Activated naive CD8-positive, alpha-beta T cell treated with anti-CD3 and anti-CD28 coated beads, Interleukin-2, amount 50 U/mL, for 24 hours (primary cell): ENCODE measurements at regions not wholly inside any gene's neighbourhood (a gene's known extent, or its start where the extent isn't known, plus 50 kb on each side); places are given as distances from the start of the nearest gene placed in this dataset.
A peak's percentile ranks its signal among the peaks of the same experiment; 100 is the strongest.

Experiments
- ATAC-seq: fragments of 150-1000 bp; cut with Tn5 transposase; one replicate; pipeline ENCODE4 v1.10.0; 2021
- DNase-seq: peaks from one replicate; pipeline ENCODE4 v3.0.0; 2021
- H3K27ac Mint-ChIP-seq: one replicate; pipeline ENCODE4 v1.8.0; 2021; ENCODE audit warnings: mild to moderate bottlenecking, mixed read lengths
- H3K27me3 Mint-ChIP-seq: one replicate; pipeline ENCODE4 v1.8.0; 2021; ENCODE audit warnings: mixed read lengths
- H3K36me3 Mint-ChIP-seq: one replicate; pipeline ENCODE4 v1.8.0; 2021; ENCODE audit warnings: low read depth, mixed read lengths
- H3K4me1 Mint-ChIP-seq: one replicate; pipeline ENCODE4 v1.8.0; 2021; ENCODE audit warnings: mixed read lengths
- H3K4me3 Mint-ChIP-seq: one replicate; pipeline ENCODE4 v1.8.0; 2021; ENCODE audit warnings: mild to moderate bottlenecking, moderate library complexity, mixed read lengths
- H3K9me3 Mint-ChIP-seq: one replicate; pipeline ENCODE4 v1.8.0; 2021; ENCODE audit warnings: mixed read lengths

DNA sequence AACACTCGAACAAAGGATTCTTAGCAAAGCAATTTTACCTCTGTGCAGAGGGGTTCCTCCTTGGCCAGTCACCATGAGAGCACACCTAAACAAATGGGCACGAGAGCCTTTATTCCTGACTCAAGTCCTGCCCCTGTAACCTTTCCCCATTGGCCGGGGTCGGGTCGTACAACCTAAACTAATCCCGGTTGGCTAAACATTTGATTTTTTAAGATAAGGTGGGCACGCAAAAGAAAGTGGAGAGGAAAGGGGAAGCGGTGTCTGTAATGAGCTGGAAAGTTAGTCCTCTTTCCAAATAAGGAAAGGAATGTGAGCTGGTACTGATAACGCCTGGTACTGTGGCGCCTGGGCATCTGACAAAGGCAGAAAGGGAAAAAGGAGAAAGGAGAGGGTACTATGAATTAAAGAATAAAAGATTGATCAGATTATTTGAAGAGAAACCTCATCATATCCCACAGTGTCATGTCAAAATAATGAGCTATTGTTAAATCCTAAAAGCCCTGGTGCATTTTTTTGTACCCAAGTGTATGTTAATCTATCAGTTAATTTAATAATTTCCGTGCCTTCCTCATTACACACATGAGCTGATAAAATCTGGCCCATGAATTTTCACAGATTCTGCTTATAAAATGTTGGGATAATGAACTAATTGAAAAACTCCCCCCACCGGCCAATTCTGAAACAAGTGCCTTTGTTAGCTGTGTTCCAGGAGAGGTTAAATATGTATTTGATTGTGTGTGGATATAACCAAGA lies 335.7 kb downstream of the RFC3 start:
- Mint-ChIP-seq H3K4me1 (peaks cover 11% of the 10 kb centered on the region), H3K27me3 (peaks cover 9% of the 10 kb centered on the region), H3K36me3 (no peaks in the 10 kb centered on the region), H3K4me3 (no peak overlapping the region), H3K27ac (no peak overlapping the region), H3K9me3 (no peaks in the 10 kb centered on the region)
- ATAC-seq (no peak), DNase-seq (no peak)

GRCh38 chr13:34155931-34156607 lies 338.1 kb downstream of the RFC3 start:
- no peaks in the 10 kb centered on the region for H3K36me3 Mint-ChIP-seq
- no peak overlapping the region for H3K4me3 Mint-ChIP-seq
- peaks cover 14% of the 10 kb centered on the region for H3K27me3 Mint-ChIP-seq
- ATAC-seq: no peak
- no peak for DNase-seq
- H3K27ac Mint-ChIP-seq: no peak overlapping the region
- H3K9me3 Mint-ChIP-seq: peaks cover 6% of the 10 kb centered on the region
- H3K4me1 Mint-ChIP-seq: peaks cover 11% of the 10 kb centered on the region

- H3K9me3 Mint-ChIP-seq: peaks cover 6% of the 10 kb centered on the region
- ATAC-seq (peak; percentile 97), DNase-seq (peak; percentile 22)
- H3K27ac Mint-ChIP-seq: no peak overlapping the region
- no peaks in the 10 kb centered on the region for H3K36me3 Mint-ChIP-seq
- no peak overlapping the region for H3K4me3 Mint-ChIP-seq
- H3K4me1 Mint-ChIP-seq: peaks cover 11% of the 10 kb centered on the region
- H3K27me3 Mint-ChIP-seq: peaks cover 14% of the 10 kb centered on the region
Observed at GRCh38 chr13:34156841-34157365, 339.0 kb downstream of the RFC3 start.

DNA sequence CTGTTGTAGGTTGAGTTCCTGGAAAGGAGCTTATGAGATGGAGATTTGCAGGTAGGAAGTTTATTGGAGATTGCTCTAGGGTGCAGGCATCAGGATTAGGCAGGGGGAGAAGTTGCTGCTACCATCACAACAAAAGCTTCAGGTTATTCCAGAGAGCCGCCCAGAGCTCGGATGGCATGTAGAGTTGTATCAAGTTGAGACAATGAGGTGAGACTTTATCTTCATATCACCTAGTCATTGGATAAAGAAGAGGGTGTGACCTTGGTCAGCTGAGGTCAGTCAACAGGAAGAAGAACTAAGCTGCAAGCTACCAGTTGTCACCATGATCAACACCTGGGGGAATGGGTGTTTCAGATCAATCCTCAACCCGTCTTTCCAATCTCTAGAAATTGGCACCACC lies 342.0 kb downstream of the RFC3 start:
- Mint-ChIP-seq H3K36me3 (no peaks in the 10 kb centered on the region), H3K4me1 (peaks cover 11% of the 10 kb centered on the region)
- no peak for ATAC-seq

DNA sequence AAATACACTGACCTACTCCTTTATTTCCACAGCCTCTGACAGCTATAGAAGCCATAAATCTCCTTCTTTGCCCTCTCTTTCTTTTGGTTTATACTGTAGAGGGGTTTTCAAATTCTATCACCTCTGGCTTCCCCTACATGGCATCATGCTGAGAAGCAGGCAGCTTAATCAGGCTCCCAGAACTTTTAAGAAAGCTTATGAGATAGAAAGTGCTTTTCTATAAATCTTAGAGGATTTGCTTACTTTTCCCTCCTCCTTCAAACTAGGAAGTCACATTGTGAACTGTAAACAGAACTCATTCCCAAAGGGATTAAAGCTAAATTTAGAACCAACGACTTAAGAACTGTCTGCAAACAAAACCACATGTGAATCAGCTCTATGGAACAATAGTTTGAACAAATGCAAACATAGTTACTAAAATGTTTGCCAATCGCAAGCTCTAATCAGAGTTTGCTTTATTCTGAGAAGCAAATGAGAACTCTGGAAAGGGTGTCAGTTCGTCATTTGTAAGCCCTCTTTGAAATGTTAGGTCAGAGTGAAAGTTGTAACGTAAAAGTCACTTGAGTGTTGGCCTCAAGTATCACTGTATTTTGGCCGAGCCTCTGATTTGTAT lies 344.1 kb downstream of the RFC3 start:
- ATAC-seq: no peak
- Mint-ChIP-seq H3K4me1 (peaks cover 3% of the 10 kb centered on the region), H3K27ac (no peak overlapping the region), H3K27me3 (peaks cover 10% of the 10 kb centered on the region), H3K36me3 (no peaks in the 10 kb centered on the region), H3K9me3 (peaks cover 6% of the 10 kb centered on the region), H3K4me3 (no peak overlapping the region)
- DNase-seq: no peak

More for the DNA sequence above, 342.0 kb downstream of the RFC3 start:
- Mint-ChIP-seq H3K27me3 (peaks cover 14% of the 10 kb centered on the region), H3K27ac (no peak overlapping the region), H3K9me3 (peaks cover 6% of the 10 kb centered on the region), H3K4me3 (no peak overlapping the region)
- DNase-seq: no peak

- peaks cover 7% of the 10 kb centered on the region for H3K27me3 Mint-ChIP-seq
- DNase-seq (no peak), ATAC-seq (no peak)
- H3K4me1 Mint-ChIP-seq: no peaks in the 10 kb centered on the region
- H3K27ac Mint-ChIP-seq: no peak overlapping the region
- peaks cover 6% of the 10 kb centered on the region for H3K9me3 Mint-ChIP-seq
- H3K4me3 Mint-ChIP-seq: no peak overlapping the region
- H3K36me3 Mint-ChIP-seq: no peaks in the 10 kb centered on the region
Observed at GRCh38 chr13:34162544-34162933, 344.6 kb downstream of the RFC3 start.

GRCh38 chr13:34164582-34164981 lies 346.6 kb downstream of the RFC3 start:
- Mint-ChIP-seq H3K9me3 (peaks cover under 1% of the 10 kb centered on the region), H3K27ac (no peak overlapping the region), H3K27me3 (peaks cover 2% of the 10 kb centered on the region), H3K36me3 (no peaks in the 10 kb centered on the region), H3K4me3 (no peak overlapping the region), H3K4me1 (no peaks in the 10 kb centered on the region)
- DNase-seq: no peak
- no peak for ATAC-seq

DNA sequence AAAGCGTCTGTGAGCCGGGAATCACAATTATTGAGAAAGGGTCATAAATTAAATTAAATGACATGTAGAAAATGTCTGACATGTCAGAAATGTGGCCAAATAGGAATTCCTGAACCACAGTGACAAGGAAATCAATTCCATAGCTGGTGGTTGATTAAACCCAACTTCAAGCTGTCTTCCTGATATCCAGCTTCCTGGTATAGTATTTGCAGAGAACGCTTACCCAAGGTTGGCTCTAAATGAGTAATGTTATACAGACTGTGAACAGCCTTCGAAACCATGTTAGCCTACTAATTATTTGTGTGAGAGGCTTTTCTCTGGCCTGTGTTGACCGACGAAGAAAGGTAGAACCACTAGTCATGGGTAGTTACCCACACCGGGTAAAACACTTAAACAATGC lies 347.2 kb downstream of the RFC3 start:
- Mint-ChIP-seq H3K27ac (no peak overlapping the region), H3K36me3 (no peaks in the 10 kb centered on the region), H3K9me3 (no peaks in the 10 kb centered on the region), H3K4me1 (no peaks in the 10 kb centered on the region), H3K27me3 (no peaks in the 10 kb centered on the region), H3K4me3 (no peak overlapping the region)
- DNase-seq (no peak), ATAC-seq (no peak)

DNA sequence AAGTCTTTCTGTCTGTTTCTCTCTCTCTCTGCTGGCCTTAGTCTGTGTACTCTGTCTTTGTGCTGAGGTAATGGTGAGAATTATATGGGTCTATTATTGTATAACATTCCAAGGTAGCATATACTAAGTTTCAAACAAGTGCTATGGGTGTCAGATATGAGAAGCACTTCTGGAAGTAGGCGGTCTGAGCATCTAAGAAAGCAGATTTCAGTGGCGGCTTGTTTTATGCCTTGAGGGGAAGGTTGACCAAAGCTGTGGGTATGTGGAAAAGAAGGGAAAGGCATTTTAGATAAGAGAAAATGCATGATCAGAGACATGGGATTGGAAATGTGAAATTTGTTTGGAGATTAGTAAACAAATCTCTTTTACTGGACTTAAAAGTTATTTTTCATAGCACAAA lies 348.5 kb downstream of the RFC3 start:
- Mint-ChIP-seq H3K36me3 (no peaks in the 10 kb centered on the region), H3K27ac (no peak overlapping the region), H3K27me3 (no peaks in the 10 kb centered on the region), H3K4me3 (no peak overlapping the region), H3K4me1 (no peaks in the 10 kb centered on the region), H3K9me3 (no peaks in the 10 kb centered on the region)
- no peak for DNase-seq
- ATAC-seq: no peak

DNA sequence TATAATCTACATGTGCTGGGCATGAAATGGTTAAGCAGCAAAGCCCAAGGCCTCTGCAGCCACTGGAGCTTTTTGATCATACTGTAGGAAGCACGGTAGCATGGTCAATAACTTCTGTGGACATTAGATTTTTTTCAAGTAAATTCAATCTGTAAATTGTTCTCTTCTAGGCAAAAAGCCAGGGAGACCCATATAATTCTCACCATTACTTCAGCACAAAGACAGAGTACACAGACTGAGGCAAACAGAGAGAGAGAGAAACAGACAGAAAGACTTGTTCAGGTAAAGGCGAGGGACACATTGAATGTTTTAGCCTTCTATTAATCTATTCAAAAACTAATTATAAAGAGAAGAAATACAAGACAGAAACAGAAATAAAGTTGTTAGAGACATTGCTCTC lies 349.4 kb downstream of the RFC3 start:
- DNase-seq (no peak), ATAC-seq (no peak)
- Mint-ChIP-seq H3K9me3 (no peaks in the 10 kb centered on the region), H3K27me3 (no peaks in the 10 kb centered on the region), H3K27ac (no peak overlapping the region), H3K4me3 (no peak overlapping the region), H3K36me3 (no peaks in the 10 kb centered on the region), H3K4me1 (no peaks in the 10 kb centered on the region)

DNA sequence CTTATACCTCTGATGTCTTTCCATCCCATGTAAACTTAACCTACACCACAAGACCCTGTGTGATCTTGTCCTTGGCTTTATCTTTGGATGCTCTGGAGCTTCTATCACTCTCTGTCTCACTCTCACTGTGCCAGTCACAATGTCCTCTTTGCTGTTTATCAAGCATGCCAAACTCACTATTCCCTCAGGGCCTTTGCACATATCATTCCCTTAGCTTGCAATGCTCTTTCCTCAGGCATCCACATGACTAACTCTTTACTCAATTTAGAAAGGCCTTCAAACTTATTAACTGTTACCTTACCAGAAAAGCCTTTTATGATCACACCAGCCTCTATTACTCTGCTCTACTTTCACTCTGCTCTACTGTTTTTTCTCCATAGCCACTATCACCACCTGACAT lies 354.1 kb downstream of the RFC3 start:
- no peaks in the 10 kb centered on the region for H3K36me3 Mint-ChIP-seq
- DNase-seq (no peak), ATAC-seq (no peak)
- H3K27ac Mint-ChIP-seq: no peak overlapping the region
- no peak overlapping the region for H3K4me3 Mint-ChIP-seq
- no peaks in the 10 kb centered on the region for H3K27me3 Mint-ChIP-seq
- H3K9me3 Mint-ChIP-seq: no peaks in the 10 kb centered on the region
- no peaks in the 10 kb centered on the region for H3K4me1 Mint-ChIP-seq

- H3K4me3 Mint-ChIP-seq: no peak overlapping the region
- no peak overlapping the region for H3K27ac Mint-ChIP-seq
- H3K27me3 Mint-ChIP-seq: no peaks in the 10 kb centered on the region
- DNase-seq: no peak
- no peaks in the 10 kb centered on the region for H3K9me3 Mint-ChIP-seq
- no peaks in the 10 kb centered on the region for H3K4me1 Mint-ChIP-seq
- H3K36me3 Mint-ChIP-seq: no peaks in the 10 kb centered on the region
- ATAC-seq: no peak
Observed at GRCh38 chr13:34174671-34175145, 356.8 kb downstream of the RFC3 start.

GRCh38 chr13:34175551-34175950 lies 357.6 kb downstream of the RFC3 start:
- H3K9me3 Mint-ChIP-seq: no peaks in the 10 kb centered on the region
- no peak overlapping the region for H3K4me3 Mint-ChIP-seq
- H3K36me3 Mint-ChIP-seq: no peaks in the 10 kb centered on the region
- H3K4me1 Mint-ChIP-seq: no peaks in the 10 kb centered on the region
- DNase-seq: no peak
- H3K27ac Mint-ChIP-seq: no peak overlapping the region
- ATAC-seq: no peak
- no peaks in the 10 kb centered on the region for H3K27me3 Mint-ChIP-seq

DNA sequence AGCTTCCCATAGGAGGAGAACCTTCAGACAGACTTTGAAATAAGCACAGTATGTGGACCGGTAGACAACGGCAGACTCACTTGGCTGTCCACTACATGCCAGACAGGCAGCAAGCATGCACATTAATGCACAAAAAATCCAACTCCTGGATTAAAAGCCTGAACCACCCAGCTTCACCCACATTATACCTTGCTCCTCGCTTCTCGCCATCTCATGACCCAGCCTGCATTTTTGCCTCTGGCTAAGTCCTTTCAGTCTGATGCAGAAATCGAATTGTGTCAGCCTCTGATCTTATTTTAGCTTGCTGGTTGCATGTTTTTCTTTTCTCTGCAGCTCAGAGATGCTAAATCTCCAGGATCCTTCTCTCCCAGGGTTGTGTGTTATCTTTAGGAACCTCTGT lies 358.7 kb downstream of the RFC3 start:
- H3K27ac Mint-ChIP-seq: no peak overlapping the region
- no peak for ATAC-seq

GRCh38 chr13:34179481-34179880 lies 361.5 kb downstream of the RFC3 start:
- no peaks in the 10 kb centered on the region for H3K4me1 Mint-ChIP-seq
- DNase-seq: no peak
- H3K36me3 Mint-ChIP-seq: no peaks in the 10 kb centered on the region
- no peak for ATAC-seq
- H3K27me3 Mint-ChIP-seq: no peaks in the 10 kb centered on the region
- H3K27ac Mint-ChIP-seq: no peak overlapping the region
- H3K9me3 Mint-ChIP-seq: peaks cover 5% of the 10 kb centered on the region
- H3K4me3 Mint-ChIP-seq: no peak overlapping the region

More for the DNA sequence above, 358.7 kb downstream of the RFC3 start:
- Mint-ChIP-seq H3K9me3 (no peaks in the 10 kb centered on the region), H3K4me3 (no peak overlapping the region), H3K27me3 (no peaks in the 10 kb centered on the region), H3K4me1 (no peaks in the 10 kb centered on the region), H3K36me3 (no peaks in the 10 kb centered on the region)
- no peak for DNase-seq
